HG03066 (cell line): ENCODE measurements at regions not wholly inside any gene's neighbourhood (a gene's known extent, or its start where the extent isn't known, plus 50 kb on each side); places are given as distances from the start of the nearest gene placed in this dataset.
"Not testable (repeated sequence)": the region's sequence is repeated elsewhere in the genome, so short reads cannot be mapped to it uniquely, and the experiment has no call there.

Experiments used
- ATAC-seq: cut with Tn5 transposase; IDR thresholded peaks from one replicate; pipeline ENCODE4 v1.9.1; 2021; ENCODE audit warnings: low read depth; ENCODE audit not compliant: unreplicated experiment

DNA sequence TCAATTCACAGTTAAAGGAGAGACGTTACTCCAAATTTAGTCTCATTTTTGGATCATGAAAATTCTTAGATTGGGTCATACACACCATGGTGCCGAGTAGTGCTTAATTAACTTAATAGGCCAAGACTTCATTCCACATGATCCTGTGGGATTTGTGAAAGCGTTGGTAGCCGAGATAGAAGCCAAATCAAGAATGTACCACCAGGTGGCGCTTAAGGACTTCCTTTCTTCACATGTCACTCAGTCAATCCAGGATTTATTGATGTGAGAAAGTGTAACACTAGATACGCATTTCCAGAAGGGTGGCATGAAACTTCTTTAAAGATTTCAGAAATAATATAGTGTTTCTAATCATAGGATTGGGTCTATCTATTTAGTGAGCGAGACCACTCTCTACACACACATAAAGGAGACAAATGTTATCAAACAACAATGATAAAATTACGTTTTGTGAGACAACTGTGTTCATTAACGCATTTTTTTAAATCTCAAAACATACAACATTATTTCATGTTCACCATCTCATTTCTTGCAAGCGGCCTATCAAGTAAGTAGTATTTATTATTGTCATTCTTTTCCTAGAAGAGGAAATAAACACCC, 436.1 kb downstream of the CHL1 start:
- peak; percentile 67 for ATAC-seq

DNA sequence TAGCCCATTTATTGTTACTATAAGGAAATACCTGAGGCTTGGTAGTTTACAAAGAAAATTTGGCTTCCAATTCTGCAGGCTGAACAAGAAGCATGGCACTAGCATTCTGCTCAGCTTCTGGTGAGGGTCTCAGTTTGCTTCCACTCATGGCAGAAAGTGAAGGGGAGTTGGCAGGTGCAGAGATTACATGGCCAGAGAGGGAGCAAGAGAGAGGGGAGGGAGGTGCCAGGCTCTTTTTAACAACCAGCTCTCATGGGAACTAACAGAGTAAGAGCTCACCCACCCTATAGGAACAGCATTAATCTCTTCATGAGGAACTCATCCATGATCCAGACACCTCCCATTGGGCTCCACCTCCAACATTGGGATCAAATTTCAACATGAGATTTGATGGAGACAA, 437.9 kb downstream of the CHL1 start:
- no peak for ATAC-seq

DNA sequence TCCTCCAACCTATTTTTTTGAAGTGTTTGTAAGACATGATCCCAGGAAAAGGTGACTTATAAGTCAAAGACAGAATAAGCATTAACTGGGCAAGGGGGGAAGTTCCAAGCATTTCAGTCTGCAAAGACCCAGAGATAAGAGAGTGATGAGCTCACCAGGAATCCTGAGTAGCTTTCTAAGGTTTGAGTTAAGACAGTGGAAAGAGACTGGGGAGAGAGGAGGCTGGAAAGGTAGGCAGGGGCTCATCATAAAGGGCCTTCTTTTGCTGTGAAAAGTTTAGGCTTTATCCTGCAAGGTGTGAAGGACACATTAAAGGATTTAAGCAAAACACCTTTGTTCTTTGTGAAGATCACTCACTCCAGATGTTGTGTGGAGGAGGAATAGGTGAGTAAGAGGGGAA, 438.8 kb downstream of the CHL1 start:
- ATAC-seq: no peak

DNA sequence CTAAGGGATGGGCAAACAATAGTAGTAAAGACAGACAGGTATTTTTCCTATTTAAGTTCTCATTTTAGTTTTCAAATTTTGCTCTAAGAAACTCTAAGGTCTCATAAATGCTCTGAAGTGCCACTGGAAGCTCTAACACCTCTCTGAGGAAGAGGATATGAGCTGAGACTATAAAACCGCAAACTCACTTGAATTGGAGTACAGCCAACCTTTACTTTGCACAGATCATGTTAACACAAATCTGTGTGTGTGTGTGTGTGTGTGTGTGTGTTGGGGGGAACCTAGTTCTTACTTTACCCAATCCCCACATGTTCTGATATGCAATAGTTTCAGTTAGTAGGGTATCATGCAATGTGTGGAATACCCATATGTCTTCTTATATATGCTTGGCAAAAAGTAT, 446.8 kb downstream of the CHL1 start:
- no peak for ATAC-seq

DNA sequence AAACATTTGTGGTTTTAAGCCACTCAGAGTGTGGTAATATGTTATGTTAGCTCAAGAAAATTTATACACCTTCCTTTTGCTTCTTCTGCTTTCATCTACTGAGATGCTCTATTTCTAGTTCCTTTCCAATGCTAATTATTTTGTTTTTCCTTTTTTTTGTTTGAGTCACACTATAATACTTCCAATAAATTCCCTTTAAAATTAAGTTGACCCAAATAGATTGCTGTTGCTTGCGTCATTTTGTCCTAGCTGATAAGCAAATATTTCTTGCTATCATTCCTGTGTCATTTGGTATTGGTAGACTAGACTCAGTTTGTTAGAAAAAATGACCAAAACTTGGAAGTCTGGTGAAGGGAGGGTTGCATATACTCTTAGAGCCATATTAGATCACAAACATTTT, 437.0 kb upstream of the CNTN6 start:
- no peak for ATAC-seq

DNA sequence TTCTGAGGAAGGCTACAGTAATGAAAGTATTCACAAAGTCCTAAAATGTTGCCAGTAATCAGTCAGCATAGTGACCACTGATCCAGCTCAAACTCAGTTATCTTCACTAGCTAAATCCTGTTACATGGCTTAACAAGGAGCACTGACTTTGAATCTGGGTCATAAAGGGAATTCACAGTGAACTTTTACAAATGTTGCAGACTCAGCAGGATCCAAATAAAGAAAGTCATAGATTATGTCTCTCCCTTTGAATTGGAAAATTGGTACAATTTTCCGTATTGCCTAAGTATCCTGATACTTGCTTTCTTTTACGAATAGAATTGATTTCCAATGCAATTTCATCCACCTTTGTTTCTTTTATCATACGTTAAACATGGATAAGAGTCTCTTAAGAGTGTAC, 431.5 kb upstream of the CNTN6 start:
- ATAC-seq: no peak

DNA sequence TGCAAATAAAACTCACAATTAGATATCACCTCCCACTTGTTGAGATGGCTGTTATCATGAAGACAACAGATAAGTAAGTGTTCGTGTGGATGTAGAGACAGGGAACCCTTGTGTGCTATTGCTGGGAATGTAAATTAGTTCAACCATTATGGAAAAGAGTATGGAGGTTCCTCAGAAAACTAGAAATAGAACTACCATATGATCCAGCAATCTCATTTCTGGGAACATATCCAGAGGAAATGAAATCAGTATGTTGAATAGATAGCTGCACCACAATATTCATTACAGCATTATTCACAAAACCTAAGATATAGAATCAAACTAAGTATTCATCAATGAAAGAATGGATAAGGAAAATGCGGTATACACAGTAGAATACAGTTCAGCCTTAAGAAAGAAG, 418.7 kb upstream of the CNTN6 start:
- no peak for ATAC-seq

DNA sequence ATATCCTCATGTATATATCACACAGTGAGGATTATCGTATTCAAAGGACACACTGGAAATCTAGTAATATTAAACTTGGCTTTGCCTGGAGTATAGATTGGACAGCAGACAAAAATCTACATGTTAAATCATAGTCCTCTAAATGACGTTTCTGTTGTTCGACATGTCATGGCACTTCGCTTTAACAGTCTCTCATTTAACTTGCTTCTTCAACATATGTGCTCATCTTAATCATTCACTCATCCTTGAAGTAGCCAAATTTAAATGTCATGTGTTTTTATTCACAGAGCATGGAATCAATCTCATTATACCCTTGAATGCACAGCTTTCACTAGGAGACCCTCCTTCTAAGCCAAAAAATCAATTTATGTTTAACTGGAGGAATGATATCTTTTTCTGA, 417.0 kb upstream of the CNTN6 start:
- no peak for ATAC-seq

DNA sequence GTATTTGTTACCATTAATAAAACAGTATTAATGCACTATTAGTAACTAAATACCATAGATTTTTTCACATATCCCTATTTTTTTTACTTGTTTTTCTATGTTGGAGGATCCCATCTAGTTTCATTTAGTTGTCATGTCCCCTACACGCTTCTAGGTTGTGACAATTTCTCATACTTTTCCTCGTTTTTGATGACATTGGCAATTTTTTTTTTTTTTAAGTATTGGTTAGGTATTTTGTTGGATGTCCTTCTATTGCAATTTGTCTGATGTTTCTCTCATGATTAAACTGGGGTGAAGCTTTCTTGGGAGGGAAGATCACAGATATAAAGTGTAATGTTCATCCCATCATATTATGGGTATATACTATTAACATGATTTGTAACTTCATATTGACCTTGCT, 409.1 kb upstream of the CNTN6 start:
- no peak for ATAC-seq

DNA sequence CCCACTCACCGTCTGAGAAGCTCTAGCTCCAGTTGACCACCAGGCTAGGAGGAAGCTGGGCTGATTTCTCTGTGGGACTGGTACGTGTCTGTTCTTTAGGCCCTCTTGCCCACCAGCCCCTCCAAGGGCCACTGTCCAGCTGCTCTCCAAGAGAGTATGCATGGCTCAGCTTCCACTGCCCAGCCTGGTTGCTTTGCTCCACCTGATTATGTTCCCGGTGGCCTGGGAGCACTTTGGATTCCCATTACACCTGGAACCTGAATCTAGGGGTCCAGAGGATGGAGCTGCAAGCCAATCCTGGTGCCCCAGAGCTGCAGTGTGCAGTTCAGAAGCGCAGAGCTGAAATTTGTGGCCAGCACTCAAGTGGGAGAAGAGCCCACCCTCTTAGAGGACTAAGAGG, 402.1 kb upstream of the CNTN6 start:
- ATAC-seq: no peak

DNA sequence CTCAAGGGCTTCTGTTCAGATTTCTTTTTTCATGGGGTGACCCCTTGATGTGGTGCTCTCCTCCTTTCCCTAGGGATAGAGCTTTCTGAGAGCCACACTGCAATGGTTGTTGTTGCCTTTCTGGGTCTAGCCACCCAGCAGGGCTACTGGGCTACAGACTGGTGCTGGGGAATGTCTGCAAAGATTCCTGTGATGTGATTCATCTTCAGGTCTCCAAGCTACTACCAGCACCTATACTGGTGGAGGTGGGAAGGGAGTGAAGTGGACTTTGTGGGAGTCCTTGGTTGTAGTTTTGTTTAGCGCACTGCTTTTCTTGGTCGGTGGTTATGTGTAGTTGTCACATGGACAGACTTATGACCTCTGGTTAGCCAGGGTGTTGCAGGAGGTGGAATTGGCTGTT, 392.3 kb upstream of the CNTN6 start:
- ATAC-seq: no peak

DNA sequence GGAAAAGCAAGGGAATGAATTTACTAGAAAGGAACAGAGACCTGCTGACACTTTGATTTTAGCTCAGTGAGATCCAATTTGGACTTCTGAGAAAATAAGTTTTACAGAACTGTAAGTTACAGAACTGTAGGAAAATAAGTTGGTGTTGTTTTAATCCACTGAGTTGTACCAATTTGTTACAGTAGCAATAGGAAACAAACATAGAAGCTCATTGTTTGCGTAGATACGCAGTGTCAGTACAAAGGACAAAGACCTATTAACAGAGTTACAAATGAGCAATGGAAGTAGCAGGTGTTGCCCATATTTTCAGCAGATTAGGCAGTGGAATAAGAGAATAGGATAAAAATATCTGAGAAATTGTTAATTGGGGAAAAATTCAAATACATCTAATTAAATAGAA, 385.8 kb upstream of the CNTN6 start:
- no peak for ATAC-seq

DNA sequence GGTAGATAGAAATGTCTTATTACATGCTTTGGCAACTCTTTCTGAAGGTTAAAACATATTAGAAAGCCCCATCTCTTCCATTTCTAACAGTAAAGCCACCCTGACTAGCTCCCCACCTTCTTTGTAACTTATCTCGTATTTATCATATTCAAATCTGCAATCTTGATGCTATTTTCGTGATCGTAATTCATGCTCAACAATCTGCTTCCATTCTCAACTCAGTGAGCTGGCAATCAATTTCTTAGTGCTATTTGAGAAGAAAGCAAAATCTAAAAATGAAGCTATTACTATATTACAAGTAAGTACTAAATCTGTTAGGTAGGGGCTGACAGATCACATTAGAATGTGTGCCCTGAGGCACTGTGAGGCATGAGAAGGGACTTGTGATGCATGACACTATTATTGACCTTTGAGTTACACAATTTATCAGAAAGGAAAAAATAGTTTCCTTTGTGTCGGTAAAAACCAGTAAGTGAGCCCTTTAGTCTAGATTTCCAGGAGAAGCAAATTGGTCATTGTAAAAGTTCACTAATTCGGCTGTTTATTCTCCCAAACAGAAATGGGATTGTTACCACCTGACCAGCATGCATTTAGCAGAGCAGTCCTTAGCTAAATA, 379.7 kb upstream of the CNTN6 start:
- ATAC-seq: no peak

DNA sequence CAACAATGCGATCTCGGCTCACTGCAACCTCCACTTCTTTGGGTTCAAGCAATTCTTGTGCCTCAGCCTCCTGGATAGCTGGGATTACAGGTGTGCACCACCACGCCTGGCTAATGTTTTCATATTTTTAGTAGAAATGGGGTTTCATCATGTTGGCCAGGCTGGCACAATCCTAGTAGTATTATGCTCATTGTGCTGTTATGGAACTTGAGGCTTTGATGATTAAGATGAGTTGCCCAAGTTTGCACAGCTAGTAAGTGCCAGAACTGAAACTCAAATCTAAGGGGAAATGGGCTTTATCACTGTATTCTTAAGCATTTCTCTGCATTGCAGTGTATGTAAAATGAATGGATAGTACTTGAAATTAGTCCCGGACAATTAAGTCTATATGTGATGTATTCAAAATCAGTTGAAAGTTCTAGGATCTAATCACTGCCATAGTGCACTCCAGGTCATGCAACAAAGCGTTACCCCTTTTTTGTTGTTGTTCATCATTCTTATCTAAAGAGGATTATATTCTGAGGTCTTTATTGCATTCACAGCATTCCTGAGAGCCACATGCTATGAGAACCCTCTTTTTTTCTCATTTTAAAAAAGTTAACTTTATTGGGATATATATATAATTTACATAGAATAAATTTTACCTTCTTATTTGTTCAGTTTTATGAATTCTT, 378.7 kb upstream of the CNTN6 start:
- no peak for ATAC-seq

DNA sequence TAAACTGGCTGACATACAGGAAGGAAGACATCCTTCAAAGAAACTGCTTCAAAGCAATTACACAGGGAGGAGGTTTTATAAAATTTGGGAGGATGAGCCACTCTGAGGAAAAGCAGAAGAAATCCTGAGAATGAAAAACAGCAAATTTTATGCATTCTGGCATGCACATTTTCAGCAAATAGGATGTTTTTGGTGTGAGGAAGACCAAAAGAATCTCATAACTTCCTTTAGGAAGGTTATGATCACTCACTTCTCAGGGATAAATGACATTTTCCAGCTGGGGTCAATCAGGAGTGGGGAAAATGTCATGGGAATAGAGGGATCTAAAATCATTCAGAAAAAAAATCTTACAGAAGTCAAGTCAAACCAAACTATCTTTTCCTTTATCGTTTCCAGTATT, 371.7 kb upstream of the CNTN6 start:
- no peak for ATAC-seq

DNA sequence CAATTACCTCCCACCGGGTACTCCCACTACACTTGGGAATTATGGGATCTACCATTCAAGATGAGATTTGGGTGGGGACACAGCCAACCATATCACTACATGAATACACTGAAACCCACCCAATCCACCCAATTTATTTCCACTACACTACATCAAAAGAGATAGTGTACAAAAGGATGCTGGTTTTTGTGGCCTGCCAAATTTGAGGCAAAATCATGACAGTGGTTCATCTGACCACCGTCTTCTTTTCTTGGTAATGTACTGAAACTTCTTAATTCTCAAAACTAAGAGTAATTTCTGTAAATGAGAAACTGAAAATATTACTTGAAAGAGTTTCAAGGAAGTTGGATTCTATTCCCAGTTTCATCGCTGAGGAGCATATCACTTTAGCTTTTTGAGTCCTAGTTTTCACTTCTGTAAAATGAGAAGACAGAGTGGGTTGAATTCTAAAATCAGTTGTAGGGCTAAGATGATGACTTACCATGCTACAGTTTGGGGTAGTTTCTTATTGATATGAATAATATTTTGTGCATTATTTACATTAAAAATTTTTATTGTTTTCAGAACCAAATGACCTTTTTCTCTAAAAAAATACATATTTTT, 360.4 kb upstream of the CNTN6 start:
- no peak for ATAC-seq

DNA sequence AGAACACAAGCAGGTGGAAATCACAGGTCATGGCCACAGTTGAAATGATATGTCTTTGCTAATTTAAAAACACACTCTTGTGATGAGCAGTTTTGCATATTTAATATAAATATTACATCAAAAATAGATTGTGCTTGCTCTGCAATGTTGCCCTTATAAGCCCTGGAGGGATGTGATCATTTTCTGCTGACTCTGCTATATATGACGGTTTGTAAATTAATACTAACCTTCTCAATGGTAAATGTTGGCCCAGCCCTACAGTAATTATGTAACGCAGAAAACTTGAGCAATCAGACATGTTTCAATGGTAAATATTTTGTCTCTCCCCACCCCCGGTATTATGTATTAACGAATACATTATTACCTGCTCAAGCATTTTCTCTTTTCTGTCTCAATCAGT, 359.5 kb upstream of the CNTN6 start:
- ATAC-seq: no peak

DNA sequence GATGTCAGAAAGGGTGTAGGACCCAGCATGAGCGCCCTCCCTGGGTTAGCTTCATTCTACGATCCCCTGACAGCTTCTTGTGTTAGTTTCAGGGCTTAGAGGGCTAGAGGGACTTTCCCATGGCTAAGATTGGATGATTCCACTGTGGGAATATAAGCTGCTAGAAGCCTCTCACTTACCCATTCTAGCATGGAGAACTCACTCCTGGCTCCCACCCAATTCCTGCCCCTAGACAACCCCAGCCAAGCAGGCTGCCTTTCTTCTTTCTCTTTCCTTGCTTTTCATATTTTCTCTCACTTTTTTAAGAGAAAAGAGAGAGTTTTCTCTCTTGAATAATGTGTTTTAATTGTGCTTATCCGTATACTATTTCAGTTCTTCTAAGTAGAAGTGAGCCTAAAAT, 335.1 kb upstream of the CNTN6 start:
- ATAC-seq: no peak

DNA sequence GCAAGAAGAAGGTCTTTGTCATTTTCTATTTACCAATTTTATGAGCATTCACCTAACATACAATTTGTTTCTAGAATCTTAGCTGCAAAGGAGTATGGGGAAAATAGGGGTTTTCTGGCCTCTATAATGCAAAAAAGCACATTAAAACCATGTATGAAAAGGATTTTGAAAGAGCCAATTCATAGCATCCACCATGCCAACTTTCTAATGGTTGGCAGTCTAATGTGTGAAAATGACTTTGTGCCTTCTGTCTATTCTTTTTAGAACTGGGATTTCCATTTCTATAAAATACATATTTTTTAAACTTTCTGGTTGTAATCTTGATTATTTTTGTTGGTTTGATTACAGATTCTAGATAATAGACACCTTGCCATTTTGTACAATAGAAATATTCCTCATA, 333.7 kb upstream of the CNTN6 start:
- ATAC-seq: no peak

DNA sequence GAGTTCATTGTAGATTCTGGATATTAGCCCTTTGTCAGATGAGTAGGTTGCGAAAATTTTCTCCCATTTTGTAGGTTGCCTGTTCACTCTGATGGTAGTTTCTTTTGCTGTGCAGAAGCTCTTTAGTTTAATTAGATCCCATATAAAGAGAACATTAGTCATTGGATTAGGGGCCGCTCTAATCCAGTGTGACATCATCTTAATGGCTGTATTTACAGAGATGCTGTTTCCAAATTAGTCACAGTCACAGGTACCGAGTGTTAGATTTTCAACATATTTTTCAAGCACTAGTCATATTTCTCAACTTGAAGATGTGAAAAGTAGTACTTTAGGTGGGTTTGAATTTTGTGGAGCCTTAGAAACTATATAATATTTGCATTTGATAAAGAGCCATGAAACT, 319.4 kb upstream of the CNTN6 start:
- ATAC-seq: not testable (repeated sequence)

DNA sequence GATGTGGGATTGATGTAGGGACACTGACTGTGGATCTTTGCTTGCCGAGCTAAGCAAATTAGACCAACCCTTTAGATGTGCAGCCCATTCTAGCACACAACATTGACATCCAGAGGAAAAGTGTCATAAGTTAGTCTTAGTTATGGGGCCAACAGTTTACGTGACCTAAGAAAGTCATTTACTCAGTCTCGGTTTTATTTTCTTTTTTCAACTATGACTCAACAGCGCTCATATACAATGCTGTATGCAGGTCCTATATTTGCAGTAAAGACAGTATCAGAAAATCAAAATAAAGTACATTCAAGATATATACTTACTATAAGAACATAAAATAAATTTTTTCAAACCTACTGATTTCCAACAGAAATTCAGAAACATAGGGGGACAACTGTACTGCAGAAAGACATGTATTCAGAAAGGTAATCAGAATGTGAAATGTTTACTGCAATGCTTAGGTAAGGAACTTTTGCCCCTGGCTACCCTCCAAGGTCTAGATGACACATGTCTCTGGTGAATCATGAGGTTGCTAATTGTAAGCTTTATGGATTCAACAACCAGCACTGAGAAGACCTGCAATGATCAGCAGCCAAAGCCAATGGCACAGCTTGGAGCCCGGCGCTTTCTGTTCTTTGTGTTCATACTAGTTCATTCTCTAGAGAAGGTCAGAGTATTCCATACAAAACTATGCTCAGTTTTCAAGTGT, 317.5 kb upstream of the CNTN6 start:
- ATAC-seq: no peak
